NAMALWA (cell line): ENCODE measurements at regions not wholly inside any gene's neighbourhood (a gene's known extent, or its start where the extent isn't known, plus 50 kb on each side); places are given as distances from the start of the nearest gene placed in this dataset.
"Not testable (repeated sequence)": the region's sequence is repeated elsewhere in the genome, so short reads cannot be mapped to it uniquely, and the experiment has no call there.

Source experiments
- DNase-seq: peaks from one replicate; pipeline ENCODE4 v3.0.0-alpha.2; 2015; ENCODE audit warnings: low spot score

DNA sequence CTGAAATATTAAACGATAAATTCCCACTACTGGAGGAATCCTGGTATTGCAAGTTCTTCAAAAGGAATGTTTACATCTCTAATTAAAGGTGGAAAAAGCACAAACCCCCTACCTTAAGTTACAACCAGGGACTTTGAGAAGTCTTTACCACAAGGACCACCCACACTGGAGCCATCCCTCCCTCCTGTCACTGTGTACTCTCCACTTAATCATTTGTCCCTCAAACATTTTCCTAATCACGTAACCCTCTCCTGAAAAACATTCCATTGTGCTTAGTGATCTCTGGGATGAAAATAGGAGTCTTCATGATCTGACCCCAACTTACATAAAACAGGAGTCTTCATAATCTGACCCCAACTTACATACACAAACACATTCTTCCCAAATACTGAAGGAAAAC, 85.7 kb downstream of the SUCLG1 start:
- DNase-seq: peak; percentile 3

GRCh38 chr2:84362541-84362940, 96.5 kb downstream of the SUCLG1 start:
- DNase-seq: no peak

DNA sequence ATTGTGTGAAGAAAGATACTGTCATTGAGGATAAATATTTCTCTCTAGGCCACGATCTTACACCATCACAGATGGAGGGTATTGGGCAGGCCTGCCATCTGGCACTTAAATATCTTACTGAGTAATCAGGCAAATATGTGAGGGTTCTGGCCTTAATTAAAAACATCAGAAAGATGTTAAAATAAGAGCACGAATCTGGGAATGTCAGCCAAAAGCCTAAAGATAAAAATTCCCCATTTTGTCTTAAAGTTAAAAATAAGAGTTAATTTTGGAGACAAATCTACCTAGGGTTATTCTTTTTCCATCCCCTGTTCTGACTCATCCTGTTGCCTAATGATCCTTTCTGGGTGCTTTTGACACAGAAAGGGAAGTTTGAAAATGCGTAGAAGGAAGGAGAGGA, 121.0 kb downstream of the SUCLG1 start:
- DNase-seq: no peak

DNA sequence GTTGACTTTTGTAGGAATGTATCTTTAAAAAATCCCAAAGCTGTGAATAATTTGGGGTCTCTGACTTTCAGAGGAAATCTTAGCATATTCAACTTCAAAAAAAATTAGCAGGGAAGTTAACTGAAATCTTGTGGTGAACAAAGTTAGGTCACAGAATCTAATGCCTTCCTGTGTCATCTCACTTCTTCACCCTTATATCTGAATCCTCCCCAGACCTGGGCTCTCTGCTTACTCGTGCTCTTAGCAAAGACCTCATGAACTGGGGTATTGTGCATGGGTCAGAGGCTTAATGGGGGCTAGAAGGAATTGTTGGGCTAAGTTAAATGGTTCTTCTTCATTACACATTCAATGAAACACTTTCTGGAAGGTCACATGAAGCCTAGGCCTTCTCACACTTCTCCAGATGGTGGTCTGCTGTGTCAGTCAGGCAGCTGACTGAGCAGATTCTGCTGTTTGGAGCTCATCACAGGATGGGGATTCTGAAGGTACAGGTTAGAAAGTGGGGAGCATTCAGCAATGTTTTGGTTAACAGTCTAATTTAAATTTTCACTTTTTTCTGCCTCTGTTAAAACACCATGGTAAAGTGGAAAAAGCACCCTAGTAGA, 131.3 kb downstream of the SUCLG1 start:
- no peak for DNase-seq

DNA sequence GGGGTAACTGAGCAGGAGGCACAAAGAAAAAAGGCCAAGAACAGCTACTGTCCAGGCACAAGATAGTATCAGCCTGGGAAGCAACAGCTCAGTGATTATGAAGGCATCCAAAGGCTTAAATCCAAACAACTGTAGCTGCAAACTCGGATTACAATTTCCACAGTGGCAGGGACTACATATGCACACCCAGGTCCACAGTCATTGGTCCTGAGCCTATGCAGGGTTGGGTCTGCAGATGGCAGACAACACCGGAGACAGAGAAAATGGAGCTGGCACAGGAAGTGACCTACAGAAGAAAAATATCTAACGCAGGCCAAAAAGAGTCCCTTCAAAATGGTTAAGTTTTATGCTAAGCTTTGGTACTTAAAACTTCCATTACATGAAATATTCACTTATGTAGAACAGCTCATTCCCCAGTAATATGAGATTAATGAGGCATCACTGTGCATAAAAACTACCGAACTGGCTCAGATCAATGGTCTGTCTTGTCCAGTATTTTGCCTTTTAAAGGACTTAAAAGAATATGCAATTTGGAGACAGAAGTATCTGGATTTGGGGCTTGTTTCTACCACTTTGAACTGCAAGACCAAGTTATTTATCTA, 132.1 kb downstream of the SUCLG1 start:
- DNase-seq: no peak

DNA sequence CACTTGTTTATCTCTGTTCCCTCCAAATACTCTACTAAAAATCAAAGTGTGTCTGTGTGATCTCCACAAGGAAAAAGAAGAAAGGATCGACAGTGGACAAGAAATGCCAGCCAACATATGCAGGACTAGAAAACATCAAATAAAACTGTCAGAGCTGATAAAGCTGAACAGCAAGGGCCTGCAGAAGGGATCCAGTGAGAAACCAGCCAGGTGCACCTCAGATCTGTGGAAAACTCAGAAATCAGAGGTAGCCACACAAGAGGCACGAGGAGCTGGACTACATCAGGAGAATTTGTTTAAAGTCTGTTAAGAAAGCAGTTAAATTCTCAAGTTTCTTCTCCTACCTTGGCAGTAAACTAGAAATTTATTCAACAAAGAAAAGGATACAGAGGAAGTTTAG, 135.2 kb downstream of the SUCLG1 start:
- no peak for DNase-seq

- no peak for DNase-seq
Measured at GRCh38 chr2:84320940-84321339, 138.1 kb downstream of the SUCLG1 start.

GRCh38 chr2:84319581-84319980, 139.5 kb downstream of the SUCLG1 start:
- no peak for DNase-seq

DNA sequence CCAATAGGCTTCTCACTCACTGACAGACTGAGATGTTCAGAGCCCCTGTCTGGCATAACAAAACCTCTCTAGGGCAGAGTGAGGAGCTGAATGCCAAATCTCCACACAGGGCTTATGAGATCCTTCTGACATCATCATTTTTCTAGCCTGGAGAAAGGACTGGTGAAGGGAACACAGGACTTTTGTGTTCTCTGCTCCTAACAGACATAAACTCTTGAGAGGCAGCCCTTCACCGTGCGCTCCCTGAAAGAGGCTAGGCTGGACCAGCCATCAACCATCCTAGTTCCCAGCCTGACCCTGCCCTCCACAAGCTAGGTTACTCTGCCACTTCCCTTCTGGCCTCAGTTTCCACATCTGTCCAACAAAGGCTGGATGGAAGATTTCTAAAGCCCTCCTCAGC, 141.9 kb downstream of the SUCLG1 start:
- no peak for DNase-seq

DNA sequence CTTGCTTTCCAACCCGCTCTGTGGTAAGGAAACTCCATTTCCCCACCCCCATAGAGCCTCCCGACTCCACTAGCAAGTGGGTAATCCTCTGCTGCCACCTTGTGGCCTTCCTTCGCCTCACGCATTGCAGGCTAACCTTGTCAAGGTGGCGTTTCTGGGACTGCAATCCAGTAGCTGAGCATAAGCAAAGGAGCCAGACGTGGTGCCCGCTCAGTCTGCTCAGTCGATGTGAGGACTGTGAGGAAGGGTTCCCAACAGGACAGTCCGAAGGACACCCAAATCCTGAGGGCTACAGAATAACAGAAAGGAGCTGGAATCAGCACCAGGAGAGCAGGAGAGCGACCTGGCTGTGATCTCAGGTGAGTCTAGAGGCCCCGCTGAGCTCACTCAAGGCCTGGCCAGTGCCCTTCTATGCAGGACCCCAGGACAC, 144.2 kb downstream of the SUCLG1 start:
- DNase-seq: peak; percentile 85

DNA sequence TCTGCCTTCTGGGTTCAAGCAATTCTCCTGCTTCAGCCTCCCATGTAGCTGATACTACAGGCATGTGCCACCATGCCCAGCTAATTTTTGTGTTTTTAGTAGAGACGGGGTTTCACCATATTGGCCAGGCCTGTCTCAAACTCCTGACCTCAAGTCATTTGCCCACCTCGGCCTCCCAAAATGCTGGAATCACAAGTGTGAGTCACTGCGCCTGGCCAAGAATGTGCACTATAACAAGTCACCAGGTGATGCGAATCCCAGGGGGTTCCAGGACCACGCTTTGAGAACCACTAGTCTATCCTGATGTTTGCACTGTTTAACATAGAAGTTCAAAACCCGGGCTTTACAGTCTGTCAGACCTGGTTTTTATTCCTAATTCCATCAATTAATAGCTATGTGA, 144.8 kb downstream of the SUCLG1 start:
- no peak for DNase-seq

- no peak for DNase-seq
Measured at GRCh38 chr2:84309281-84309680, 149.8 kb downstream of the SUCLG1 start.

DNA sequence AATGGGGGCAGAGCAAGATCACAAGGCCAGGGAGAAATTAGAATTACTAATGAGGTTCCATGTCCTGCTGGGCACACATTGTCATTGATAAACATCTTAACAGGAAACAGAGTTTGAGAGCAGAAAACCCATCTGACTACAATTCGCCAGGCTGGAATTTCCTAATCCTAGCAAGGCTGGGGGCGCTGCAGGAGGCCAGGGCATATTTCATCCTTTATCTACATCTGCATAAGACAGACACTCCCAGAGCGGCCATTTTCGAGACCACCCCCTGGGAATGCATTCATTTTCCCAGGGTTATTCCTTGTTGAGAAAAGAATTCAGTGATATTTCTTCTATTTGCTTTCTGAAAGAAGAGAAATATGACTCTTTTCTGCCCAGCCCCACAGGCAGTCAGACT, 152.7 kb downstream of the SUCLG1 start:
- DNase-seq: no peak

DNA sequence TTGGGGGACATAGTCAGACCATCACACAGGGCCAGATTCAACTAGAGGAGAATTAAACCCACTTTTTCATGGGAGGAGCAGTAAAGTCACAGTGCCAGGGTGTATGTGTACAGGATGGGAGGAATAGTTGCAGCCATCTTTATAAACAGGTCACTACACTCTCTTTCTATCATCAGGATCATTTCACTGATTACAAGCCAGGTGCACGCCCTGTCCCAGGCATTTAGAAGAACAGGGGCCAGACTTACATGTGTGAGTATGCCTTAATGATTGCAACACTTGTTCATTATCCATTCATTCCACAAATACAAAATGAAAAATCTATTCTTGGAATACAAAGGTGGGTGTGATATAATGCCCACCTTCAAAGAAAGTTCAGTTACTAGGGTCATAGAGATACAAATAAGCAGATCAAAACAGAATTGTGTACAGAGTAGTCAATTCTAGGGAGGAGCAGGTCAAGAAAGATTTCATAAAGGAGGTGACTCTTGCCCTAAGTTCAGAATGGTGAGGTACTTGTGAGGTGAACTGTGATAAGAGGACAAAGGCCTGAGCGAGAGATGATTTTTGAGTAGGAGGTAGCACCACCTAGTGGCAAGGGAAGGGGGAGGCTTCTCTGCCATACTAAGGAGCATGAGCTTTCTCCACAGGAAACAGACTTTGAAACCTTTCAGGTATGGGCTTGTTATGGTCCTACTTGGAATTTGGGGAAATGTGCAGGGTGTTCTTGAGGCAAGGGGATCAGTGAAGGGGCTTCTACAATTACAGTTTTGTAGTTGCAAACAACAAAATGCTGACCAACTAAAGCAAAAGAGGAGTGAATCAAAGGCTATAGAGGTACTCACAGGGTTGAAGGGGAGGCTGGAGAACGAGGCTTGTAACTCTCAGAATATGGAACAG, 156.3 kb downstream of the SUCLG1 start:
- peak; percentile 69 for DNase-seq

GRCh38 chr2:84301717-84302116, 157.4 kb downstream of the SUCLG1 start:
- DNase-seq: no peak

- no peak for DNase-seq
Measured at GRCh38 chr2:84300696-84301029, 158.4 kb downstream of the SUCLG1 start.

DNA sequence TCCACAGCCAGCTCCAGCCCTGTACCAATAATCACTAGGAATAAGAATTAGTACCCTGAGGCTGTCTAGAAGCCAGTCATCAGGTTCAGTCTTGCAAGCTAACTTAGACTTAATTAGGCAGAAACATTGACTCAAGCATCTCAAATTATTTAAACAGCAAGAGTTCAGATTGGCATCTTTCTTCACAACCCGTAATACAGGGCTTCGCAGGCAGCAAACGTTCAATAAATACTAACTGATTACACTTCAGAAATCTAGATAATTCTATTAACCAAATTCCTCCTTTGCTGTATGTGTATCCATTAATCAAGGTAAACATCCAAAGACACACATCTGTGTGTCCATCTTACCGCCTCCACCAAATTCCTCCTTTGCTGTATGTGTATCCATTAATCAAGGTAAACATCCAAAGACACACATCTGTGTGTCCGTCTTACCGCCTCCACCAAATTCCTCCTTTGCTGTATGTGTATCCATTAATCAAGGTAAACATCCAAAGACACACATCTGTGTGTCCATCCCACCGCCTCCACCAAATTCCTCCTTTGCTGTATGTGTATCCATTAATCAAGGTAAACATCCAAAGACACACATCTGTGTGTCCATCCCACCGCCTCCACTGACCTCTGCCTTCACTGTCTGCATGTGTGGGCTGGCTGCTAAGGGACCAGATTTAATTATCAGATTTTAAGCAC, 158.9 kb downstream of the SUCLG1 start:
- DNase-seq: not testable (repeated sequence)

DNA sequence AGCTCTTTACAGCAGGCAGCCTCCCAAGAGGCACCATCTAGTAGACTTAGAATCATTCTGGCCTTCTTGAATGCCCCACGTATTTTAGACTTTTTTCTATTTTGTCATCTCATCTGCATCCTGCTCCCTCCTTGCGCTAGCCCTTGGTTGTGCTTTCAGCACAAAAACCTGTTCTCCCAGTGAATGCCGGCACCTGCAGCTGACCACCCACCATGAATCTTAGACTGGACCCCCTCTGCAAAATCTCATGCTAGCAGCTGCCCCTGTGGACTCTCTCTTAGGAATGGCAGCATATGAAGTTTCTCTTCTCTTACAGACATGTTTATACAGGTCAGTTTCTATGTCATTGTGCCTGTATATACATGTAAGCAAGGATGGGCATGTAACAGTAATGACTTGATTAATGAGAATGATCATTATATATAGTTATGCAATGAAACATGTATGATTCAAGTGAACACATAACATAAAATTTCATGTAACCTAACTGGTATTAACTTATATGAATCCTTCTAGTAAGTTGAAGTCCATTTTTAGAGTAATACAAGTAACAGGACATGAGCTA, 159.8 kb downstream of the SUCLG1 start:
- DNase-seq: no peak

DNA sequence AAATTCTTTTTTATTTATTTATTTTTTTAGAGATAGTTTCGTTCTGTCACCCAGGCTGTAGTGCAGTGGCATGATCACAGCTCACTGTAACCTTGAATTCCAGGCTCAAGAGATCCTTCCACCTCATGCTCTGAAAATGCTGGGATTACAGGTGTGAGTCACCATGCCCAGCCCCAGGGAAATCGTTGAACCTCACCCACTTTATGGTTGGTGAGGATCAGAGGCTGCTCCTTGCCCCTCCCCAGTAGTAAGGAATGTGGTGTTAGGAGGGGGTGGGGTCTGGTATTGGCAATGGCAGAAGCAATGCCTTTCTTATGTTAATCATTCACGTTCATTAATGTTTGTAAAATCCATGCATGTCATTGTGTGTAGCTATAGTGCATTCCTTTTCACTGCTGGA, 161.9 kb downstream of the SUCLG1 start:
- no peak for DNase-seq

GRCh38 chr2:84293791-84294380, 165.2 kb downstream of the SUCLG1 start:
- DNase-seq: no peak

DNA sequence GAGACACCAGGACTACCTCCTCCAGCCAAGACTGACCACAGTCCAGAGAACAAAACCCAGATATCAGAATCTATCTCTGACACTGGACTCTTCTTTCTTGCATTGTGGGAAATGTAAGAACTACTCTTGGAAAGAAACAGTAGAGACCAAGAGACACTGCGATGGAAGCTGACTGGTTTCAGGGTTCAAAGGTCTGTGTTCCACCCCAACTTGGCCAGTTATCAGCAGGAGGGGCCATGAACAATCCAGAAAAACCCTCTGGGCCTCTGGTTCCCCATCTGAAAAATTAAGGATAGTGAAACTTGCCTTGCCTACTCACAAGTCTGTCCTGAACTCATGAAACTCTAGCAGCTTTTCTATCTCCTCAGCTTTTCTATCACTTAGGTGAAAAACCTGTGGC, 166.5 kb downstream of the SUCLG1 start:
- DNase-seq: no peak

DNA sequence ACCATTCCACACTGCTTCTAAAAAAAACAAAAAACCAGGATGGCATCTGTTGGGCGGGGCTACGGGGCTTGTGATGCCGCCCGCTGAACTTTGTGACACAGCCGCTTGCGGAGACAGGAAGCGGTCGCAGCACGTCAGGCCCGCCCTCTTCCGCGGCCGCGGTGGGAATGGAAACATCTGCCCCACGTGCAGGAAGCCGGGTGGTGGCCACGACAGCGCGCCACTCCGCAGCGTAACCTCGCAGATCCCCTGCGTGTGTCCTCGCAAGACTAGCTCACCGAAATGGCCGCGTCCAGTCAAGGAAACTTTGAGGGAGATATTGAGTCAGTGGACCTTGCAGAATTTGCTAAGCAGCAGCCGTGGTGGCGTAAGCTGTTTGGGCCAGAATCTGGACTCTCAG, 168.5 kb downstream of the SUCLG1 start:
- DNase-seq: no peak
